HPDE6-E6E7 (cell line): ENCODE measurements at regions not wholly inside any gene's neighbourhood (a gene's known extent, or its start where the extent isn't known, plus 50 kb on each side); places are given as distances from the start of the nearest gene placed in this dataset.
A peak's percentile ranks its signal among the peaks of the same experiment; 100 is the strongest.
"Not testable (repeated sequence)": the region's sequence is repeated elsewhere in the genome, so short reads cannot be mapped to it uniquely, and the experiment has no call there.

Experiments used
- DNase-seq: peaks from one replicate; pipeline ENCODE4 v3.0.0; 2011; ENCODE audit warnings: missing footprints; ENCODE audit errors: extremely low spot score

- DNase-seq: no peak
These were observed 264.8 kb downstream of the SOX2 start for GRCh38 chr3:181976526-181976925.

- DNase-seq: no peak
These were observed 273.7 kb downstream of the SOX2 start for GRCh38 chr3:181985386-181985785.

GRCh38 chr3:181987736-181988135, 276.0 kb downstream of the SOX2 start:
- no peak for DNase-seq

GRCh38 chr3:181998828-181999227, 287.1 kb downstream of the SOX2 start:
- DNase-seq: no peak

GRCh38 chr3:181999314-181999713, 287.6 kb downstream of the SOX2 start:
- no peak for DNase-seq

GRCh38 chr3:182000447-182000846, 288.7 kb downstream of the SOX2 start:
- DNase-seq: no peak

- DNase-seq: no peak
These were observed 293.5 kb downstream of the SOX2 start for GRCh38 chr3:182005219-182005618.

- DNase-seq: no peak
These were observed 294.0 kb downstream of the SOX2 start for GRCh38 chr3:182005701-182006100.

- DNase-seq: no peak
These were observed 294.7 kb downstream of the SOX2 start for GRCh38 chr3:182006431-182006830.

- no peak for DNase-seq
These were observed 295.7 kb downstream of the SOX2 start for GRCh38 chr3:182007441-182007840.

GRCh38 chr3:182018361-182018760, 306.6 kb downstream of the SOX2 start:
- no peak for DNase-seq

GRCh38 chr3:182019926-182020325, 308.2 kb downstream of the SOX2 start:
- no peak for DNase-seq

GRCh38 chr3:182023843-182024242, 312.1 kb downstream of the SOX2 start:
- DNase-seq: no peak

GRCh38 chr3:182027366-182027765, 315.6 kb downstream of the SOX2 start:
- peak; percentile 20 for DNase-seq

GRCh38 chr3:182028081-182028480, 316.4 kb downstream of the SOX2 start:
- no peak for DNase-seq

GRCh38 chr3:182034231-182034630, 322.5 kb downstream of the SOX2 start:
- DNase-seq: not testable (repeated sequence)

GRCh38 chr3:182035324-182035723, 323.6 kb downstream of the SOX2 start:
- no peak for DNase-seq

- DNase-seq: no peak
These were observed 324.7 kb downstream of the SOX2 start for GRCh38 chr3:182036382-182036781.

- no peak for DNase-seq
These were observed 330.1 kb downstream of the SOX2 start for GRCh38 chr3:182041668-182042291.

- DNase-seq: no peak
These were observed 334.0 kb downstream of the SOX2 start for GRCh38 chr3:182045736-182046135.

GRCh38 chr3:182046166-182046764, 334.5 kb downstream of the SOX2 start:
- DNase-seq: no peak

- no peak for DNase-seq
These were observed 339.2 kb downstream of the SOX2 start for GRCh38 chr3:182050932-182051331.

- DNase-seq: peak; percentile 63
These were observed 340.6 kb downstream of the SOX2 start for GRCh38 chr3:182052332-182052731.

- DNase-seq: no peak
These were observed 341.0 kb downstream of the SOX2 start for GRCh38 chr3:182052757-182053156.
